ENCODE measurements at regions not wholly inside any gene's neighbourhood (a gene's known extent, or its start where the extent isn't known, plus 50 kb on each side); places are given as distances from the start of the nearest gene placed in this dataset.

DNA sequence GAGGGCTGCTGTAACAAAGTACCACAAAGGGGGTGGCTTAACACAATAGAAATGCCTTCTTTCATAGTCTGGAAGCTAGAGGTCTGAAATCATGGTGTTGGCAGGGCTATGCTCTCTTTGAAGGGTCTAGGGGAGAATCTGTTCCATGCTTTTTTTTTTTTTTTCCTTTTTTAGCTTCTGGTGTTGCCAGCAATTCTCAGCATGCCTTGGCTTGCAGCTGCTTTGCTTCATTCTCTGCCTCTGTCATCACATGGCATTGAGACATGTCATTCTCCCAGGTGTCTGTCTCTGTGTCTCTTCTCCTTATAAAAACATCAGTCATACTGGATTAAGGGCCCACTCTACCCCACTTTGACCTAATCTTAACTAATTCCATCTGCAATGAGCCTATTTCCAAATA lies 78.6 kb upstream of the BOD1L1 start:
- H3K9me3 ChIP-seq, result no peaks in the 10 kb centered on the region
- H3K27ac ChIP-seq, result no peak overlapping the region
- no peak overlapping the region for H3K4me3 ChIP-seq
- no peak for DNase-seq (ENCODE audit: extremely low spot score in 2 of 2)
- intact Hi-C loops (cut with DNase I), result no loop called here
- no peaks in the 10 kb centered on the region for H3K27me3 ChIP-seq
- TF ChIP-seq POLR2AphosphoS5 (IDR thresholded peaks at IDR 0.05; ENCODE audit: insufficient read depth in 1 of 2, low read depth in 1 of 2), result no peak
- TF ChIP-seq, protein P1, sequence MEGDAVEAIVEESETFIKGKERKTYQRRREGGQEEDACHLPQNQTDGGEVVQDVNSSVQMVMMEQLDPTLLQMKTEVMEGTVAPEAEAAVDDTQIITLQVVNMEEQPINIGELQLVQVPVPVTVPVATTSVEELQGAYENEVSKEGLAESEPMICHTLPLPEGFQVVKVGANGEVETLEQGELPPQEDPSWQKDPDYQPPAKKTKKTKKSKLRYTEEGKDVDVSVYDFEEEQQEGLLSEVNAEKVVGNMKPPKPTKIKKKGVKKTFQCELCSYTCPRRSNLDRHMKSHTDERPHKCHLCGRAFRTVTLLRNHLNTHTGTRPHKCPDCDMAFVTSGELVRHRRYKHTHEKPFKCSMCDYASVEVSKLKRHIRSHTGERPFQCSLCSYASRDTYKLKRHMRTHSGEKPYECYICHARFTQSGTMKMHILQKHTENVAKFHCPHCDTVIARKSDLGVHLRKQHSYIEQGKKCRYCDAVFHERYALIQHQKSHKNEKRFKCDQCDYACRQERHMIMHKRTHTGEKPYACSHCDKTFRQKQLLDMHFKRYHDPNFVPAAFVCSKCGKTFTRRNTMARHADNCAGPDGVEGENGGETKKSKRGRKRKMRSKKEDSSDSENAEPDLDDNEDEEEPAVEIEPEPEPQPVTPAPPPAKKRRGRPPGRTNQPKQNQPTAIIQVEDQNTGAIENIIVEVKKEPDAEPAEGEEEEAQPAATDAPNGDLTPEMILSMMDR (IDR thresholded peaks at IDR 0.05), result no peak
- no peak for TF ChIP-seq POLR2A (IDR thresholded peaks at IDR 0.05)
- H3K36me3 ChIP-seq, result no peaks in the 10 kb centered on the region
- H3K4me1 ChIP-seq, result no peaks in the 10 kb centered on the region

DNA sequence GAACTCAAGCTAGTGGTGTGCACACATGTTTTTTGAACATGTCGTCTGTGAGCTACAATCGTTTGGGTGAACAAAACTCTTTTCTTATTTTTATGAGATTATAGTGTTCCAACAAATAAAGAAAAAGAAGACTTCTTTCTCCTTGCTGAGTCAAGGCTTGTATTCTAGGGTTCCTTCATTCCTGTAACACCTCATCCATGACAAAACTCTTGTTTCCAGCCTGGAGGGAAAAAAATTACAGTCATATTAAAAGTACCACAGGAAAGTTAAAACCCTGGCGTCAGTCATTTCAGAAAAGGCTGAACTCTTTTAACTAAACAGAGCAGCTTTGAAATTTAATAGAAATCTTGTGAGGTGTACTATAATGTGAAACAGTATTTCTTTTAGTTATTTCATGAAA lies 79.2 kb upstream of the BOD1L1 start:
- TF ChIP-seq POLR2AphosphoS5 (IDR thresholded peaks at IDR 0.05; ENCODE audit: insufficient read depth in 1 of 2, low read depth in 1 of 2) (no peak), POLR2A (IDR thresholded peaks at IDR 0.05) (no peak)
- TF ChIP-seq, protein P1 (IDR thresholded peaks at IDR 0.05), result no peak
- Histone ChIP-seq H3K4me1 (no peaks in the 10 kb centered on the region), H3K27ac (no peak overlapping the region), H3K27me3 (no peaks in the 10 kb centered on the region), H3K4me3 (no peak overlapping the region), H3K36me3 (no peaks in the 10 kb centered on the region), H3K9me3 (no peaks in the 10 kb centered on the region)
- intact Hi-C loops (cut with DNase I), result no loop called here
- no peak for DNase-seq (ENCODE audit: extremely low spot score in 2 of 2)

- H3K4me1 ChIP-seq, result no peaks in the 10 kb centered on the region
- no peak for DNase-seq (ENCODE audit: extremely low spot score in 2 of 2)
These were observed 82.8 kb upstream of the BOD1L1 start for GRCh38 chr4:13710246-13710885.

GRCh38 chr4:13711233-13711785 lies 83.8 kb upstream of the BOD1L1 start:
- no peaks in the 10 kb centered on the region for H3K36me3 ChIP-seq
- no peaks in the 10 kb centered on the region for H3K27me3 ChIP-seq
- H3K9me3 ChIP-seq, result no peaks in the 10 kb centered on the region
- TF ChIP-seq, protein P1 (IDR thresholded peaks at IDR 0.05), result no peak
- TF ChIP-seq POLR2A (IDR thresholded peaks at IDR 0.05) (no peak), POLR2AphosphoS5 (IDR thresholded peaks at IDR 0.05; ENCODE audit: insufficient read depth in 1 of 2, low read depth in 1 of 2) (no peak)
- H3K4me1 ChIP-seq, result no peaks in the 10 kb centered on the region
- no peak for DNase-seq (ENCODE audit: extremely low spot score in 2 of 2)
- no peak overlapping the region for H3K4me3 ChIP-seq
- intact Hi-C loops (cut with DNase I), result no loop called here
- H3K27ac ChIP-seq, result no peak overlapping the region

More at GRCh38 chr4:13710246-13710885, 82.8 kb upstream of the BOD1L1 start:
- no peaks in the 10 kb centered on the region for H3K9me3 ChIP-seq
- intact Hi-C loops (cut with DNase I), result no loop called here
- H3K27ac ChIP-seq, result no peak overlapping the region
- no peaks in the 10 kb centered on the region for H3K27me3 ChIP-seq
- no peaks in the 10 kb centered on the region for H3K36me3 ChIP-seq
- H3K4me3 ChIP-seq, result no peak overlapping the region
- TF ChIP-seq, protein P1 (IDR thresholded peaks at IDR 0.05), result no peak
- no peak for TF ChIP-seq POLR2A (IDR thresholded peaks at IDR 0.05)
- no peak for TF ChIP-seq POLR2AphosphoS5 (IDR thresholded peaks at IDR 0.05; ENCODE audit: insufficient read depth in 1 of 2, low read depth in 1 of 2)

GRCh38 chr4:13721894-13722293 lies 94.4 kb upstream of the BOD1L1 start:
- no peak for DNase-seq (ENCODE audit: extremely low spot score in 2 of 2)
- Histone ChIP-seq H3K4me1 (no peaks in the 10 kb centered on the region), H3K27ac (no peak overlapping the region), H3K27me3 (no peaks in the 10 kb centered on the region), H3K4me3 (no peak overlapping the region), H3K36me3 (no peaks in the 10 kb centered on the region), H3K9me3 (no peaks in the 10 kb centered on the region)
- intact Hi-C loops (cut with DNase I), result no loop called here
- TF ChIP-seq POLR2AphosphoS5 (IDR thresholded peaks at IDR 0.05; ENCODE audit: insufficient read depth in 1 of 2, low read depth in 1 of 2) (no peak), POLR2A (IDR thresholded peaks at IDR 0.05) (no peak)
- TF ChIP-seq, protein P1 (IDR thresholded peaks at IDR 0.05), result no peak

Data from vagina (tissue), 2 donors.